Kidney (tissue), 13 donors: ENCODE measurements at regions not wholly inside any gene's neighbourhood (a gene's known extent, or its start where the extent isn't known, plus 50 kb on each side); places are given as distances from the start of the nearest gene placed in this dataset.

ENCODE experiments used
- DNase-seq, 5 donors: peaks; one replicate each; pipeline ENCODE4 v3.0.0-alpha.2; 2013 to 2020
- FAIRE-seq: peaks from 2 replicates; lab custom pipeline; 2012; peaks lifted over from hg19 to GRCh38; lab: Jason Lieb, UNC
- H3K27ac ChIP-seq, 2 donors: one replicate each; pipeline ENCODE4 v1.7.0; 2013; ENCODE audit warnings: low read depth in 2 of 2, low read length in 2 of 2, inconsistent platforms in 1 of 2
- H3K27me3 ChIP-seq: one replicate; pipeline ENCODE4 v1.7.1; 2013; ENCODE audit warnings: low read length, inconsistent platforms; ENCODE audit not compliant: control insufficient read depth, insufficient read depth
- H3K36me3 ChIP-seq, 3 donors: one replicate each; pipeline versions ENCODE4 v1.7.0 to v1.7.1; 2013; ENCODE audit warnings: low read length in 3 of 3, control low read depth in 1 of 3, inconsistent platforms in 1 of 3; ENCODE audit not compliant: insufficient read depth in 3 of 3, control insufficient read depth in 2 of 3
- H3K4me1 ChIP-seq, 3 donors: one replicate each; pipeline versions ENCODE4 v1.7.0 to v1.7.1; 2013; ENCODE audit warnings: low read length in 3 of 3, inconsistent platforms in 1 of 3, low read depth in 1 of 3; ENCODE audit not compliant: control insufficient read depth in 2 of 3, insufficient read depth in 2 of 3
- H3K4me3 ChIP-seq, 3 donors: one replicate each; pipeline versions ENCODE4 v1.7.0 to v1.8.1; 2013; ENCODE audit warnings: low read length in 3 of 3, control low read depth in 1 of 3, inconsistent platforms in 1 of 3
- H3K9ac ChIP-seq, 3 donors: one replicate each; pipeline versions ENCODE4 v1.7.0 to v1.7.1; 2013; ENCODE audit warnings: low read length in 3 of 3, control low read depth in 1 of 3, inconsistent platforms in 1 of 3
- H3K9me3 ChIP-seq, 3 donors: one replicate each; pipeline versions ENCODE4 v1.7.0 to v1.7.1; 2013; ENCODE audit warnings: low read length in 3 of 3, control low read depth in 1 of 3, inconsistent platforms in 1 of 3; ENCODE audit not compliant: control insufficient read depth in 2 of 3, insufficient read depth in 1 of 3
- intact Hi-C: fragments of 100-400 bp; cut with DNase I; formaldehyde crosslinking; loops from one replicate; pipeline ENCODE4 v1.11.1; 2022
- TF ChIP-seq, protein P1 (sequence below): IDR thresholded peaks from 3 replicates; pipeline ENCODE4 v1.5.1; 2012; ENCODE audit warnings: mild to moderate bottlenecking, moderate library complexity, borderline replicate concordance; ENCODE audit not compliant: insufficient read depth; ENCODE audit errors: extremely low read depth
- donor health status: control.
- donor health status: control.
- donor health status: control.
- donor health status: control.
- donor health status: control.
- donor health status: DM: yes; HTN: yes; CAD: no.
- donor health status: Normal renal cell carcinoma (clear cell type).

DNA sequence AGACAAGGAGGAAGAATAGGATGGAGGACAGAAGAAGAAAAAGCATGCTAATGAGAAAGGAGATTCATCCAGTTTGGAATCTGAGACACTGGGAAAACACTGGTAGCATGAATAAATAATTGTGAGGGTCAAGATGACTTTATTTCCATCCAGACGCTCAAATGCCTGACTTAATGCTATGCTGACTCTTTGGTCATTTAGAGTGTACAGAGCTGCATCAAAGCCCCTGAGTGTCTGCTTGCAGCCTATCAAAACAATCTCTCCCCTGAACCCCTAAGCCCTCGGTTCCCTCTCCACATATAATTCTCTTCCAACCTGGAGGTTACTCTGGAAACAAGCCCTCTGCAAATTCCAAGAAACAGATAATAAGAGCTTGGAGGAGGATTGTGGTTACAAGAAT lies 208.8 kb downstream of the MAGEB17 start:
- Histone ChIP-seq H3K9me3 (no peaks in the 10 kb centered on the region), H3K9ac (no peak overlapping the region), H3K4me1 (no peaks in the 10 kb centered on the region), H3K4me3 (no peak overlapping the region), H3K27ac (no peak overlapping the region), H3K27me3 (no peaks in the 10 kb centered on the region), H3K36me3 (no peaks in the 10 kb centered on the region)
- FAIRE-seq (no peak), DNase-seq (no peak)
- TF ChIP-seq, protein P1, sequence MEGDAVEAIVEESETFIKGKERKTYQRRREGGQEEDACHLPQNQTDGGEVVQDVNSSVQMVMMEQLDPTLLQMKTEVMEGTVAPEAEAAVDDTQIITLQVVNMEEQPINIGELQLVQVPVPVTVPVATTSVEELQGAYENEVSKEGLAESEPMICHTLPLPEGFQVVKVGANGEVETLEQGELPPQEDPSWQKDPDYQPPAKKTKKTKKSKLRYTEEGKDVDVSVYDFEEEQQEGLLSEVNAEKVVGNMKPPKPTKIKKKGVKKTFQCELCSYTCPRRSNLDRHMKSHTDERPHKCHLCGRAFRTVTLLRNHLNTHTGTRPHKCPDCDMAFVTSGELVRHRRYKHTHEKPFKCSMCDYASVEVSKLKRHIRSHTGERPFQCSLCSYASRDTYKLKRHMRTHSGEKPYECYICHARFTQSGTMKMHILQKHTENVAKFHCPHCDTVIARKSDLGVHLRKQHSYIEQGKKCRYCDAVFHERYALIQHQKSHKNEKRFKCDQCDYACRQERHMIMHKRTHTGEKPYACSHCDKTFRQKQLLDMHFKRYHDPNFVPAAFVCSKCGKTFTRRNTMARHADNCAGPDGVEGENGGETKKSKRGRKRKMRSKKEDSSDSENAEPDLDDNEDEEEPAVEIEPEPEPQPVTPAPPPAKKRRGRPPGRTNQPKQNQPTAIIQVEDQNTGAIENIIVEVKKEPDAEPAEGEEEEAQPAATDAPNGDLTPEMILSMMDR: no peak
- intact Hi-C loops: no loop called here

DNA sequence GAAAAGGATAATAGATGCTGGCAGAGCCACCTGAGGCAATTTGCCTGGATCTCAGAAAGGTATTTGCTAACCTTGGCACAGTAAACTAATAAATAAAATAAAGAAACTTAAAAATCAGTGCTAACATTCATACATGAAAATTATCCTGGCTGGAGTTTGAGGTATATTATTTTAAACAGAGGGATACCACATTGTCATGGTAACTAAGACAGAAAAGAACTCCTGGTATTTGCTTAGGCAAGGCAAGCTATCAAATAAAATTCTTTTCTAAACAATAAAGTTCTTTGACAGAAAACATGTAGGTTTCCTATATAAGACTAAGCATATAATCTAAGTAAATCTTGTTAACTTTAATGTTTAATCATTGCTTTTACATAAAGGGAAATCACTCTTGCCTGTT lies 218.8 kb downstream of the MAGEB17 start:
- Histone ChIP-seq H3K9ac (no peak overlapping the region), H3K4me3 (no peak overlapping the region), H3K9me3 (no peaks in the 10 kb centered on the region), H3K4me1 (no peaks in the 10 kb centered on the region), H3K27me3 (no peaks in the 10 kb centered on the region), H3K36me3 (no peaks in the 10 kb centered on the region), H3K27ac (no peak overlapping the region)
- no peak for FAIRE-seq
- intact Hi-C loops: no loop called here
- no peak for DNase-seq
- TF ChIP-seq, protein P1: no peak

DNA sequence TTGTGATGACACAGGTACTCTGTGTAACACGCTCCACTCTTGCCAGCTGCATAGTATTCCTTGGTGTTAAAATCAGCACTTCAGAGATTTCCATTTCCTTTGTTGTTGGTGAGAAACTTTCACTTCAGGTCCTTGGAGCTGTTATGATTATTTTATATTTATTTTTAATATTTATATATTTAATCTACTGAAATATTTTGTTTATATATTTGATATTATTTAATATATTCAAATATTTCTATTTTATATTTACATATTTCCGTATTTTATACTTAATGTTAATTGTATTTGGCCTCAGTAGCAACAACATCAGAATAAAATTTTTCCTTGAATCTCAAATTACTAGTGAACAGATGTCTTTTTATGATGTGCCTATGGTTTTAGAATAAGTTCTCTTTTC lies 225.3 kb downstream of the MAGEB17 start:
- Histone ChIP-seq H3K36me3 (no peaks in the 10 kb centered on the region), H3K9ac (no peak overlapping the region), H3K9me3 (no peaks in the 10 kb centered on the region), H3K4me3 (no peak overlapping the region), H3K4me1 (no peaks in the 10 kb centered on the region), H3K27ac (no peak overlapping the region), H3K27me3 (no peaks in the 10 kb centered on the region)
- intact Hi-C loops: no loop called here
- DNase-seq (no peak), FAIRE-seq (peak; percentile 97)
- TF ChIP-seq, protein P1: no peak

DNA sequence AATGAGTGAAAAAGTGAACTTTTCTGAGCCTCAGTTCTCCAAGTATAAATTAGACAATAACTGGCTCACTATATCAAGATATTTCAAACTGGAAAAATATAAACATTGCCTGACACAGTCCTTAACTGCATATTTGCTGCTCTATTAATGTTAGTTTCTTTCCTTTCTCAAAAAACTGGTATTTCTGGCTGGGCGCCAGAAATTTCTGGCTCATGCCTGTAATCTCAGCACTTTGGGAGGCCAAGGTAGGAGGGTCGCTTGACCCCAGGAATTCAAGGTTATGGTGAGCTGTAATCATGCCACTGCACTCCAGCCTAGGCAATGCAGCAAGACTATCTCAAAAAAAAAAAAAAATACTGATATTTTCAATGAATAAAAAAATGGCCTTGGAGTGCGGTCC lies 227.0 kb downstream of the MAGEB17 start:
- H3K36me3 ChIP-seq: no peaks in the 10 kb centered on the region
- H3K27ac ChIP-seq: no peak overlapping the region
- intact Hi-C loops: no loop called here
- H3K4me1 ChIP-seq: no peaks in the 10 kb centered on the region
- H3K9me3 ChIP-seq: no peaks in the 10 kb centered on the region
- TF ChIP-seq, protein P1: no peak
- H3K4me3 ChIP-seq: no peak overlapping the region
- FAIRE-seq (no peak), DNase-seq (peak in 2 of 5 donors; percentile 3 to 10)
- H3K27me3 ChIP-seq: no peaks in the 10 kb centered on the region
- H3K9ac ChIP-seq: no peak overlapping the region
